ENCODE measurements at regions not wholly inside any gene's neighbourhood (a gene's known extent, or its start where the extent isn't known, plus 50 kb on each side); places are given as distances from the start of the nearest gene placed in this dataset.
"Not testable (repeated sequence)": the region's sequence is repeated elsewhere in the genome, so short reads cannot be mapped to it uniquely, and the experiment has no call there.

DNA sequence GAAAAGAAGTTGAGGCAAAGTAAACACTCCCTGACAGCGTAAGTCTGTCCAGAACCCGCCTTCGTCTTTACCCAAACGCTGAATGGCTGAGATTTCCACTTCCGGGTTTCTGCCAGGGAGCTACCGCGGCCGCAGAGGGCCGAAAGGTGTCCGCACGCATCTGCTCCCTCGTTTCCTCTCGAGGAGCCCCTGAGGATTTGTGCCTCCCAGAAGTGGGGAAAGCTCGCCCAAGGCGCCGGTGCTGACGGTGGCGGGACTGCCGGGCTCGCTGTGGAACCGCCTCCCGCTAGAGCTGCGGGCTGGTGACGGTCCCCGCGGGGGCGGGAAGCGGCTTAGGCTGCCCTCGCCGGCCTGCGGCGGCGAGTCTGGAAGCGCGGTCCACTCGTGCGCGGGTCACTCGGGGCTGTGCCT, 1760.2 kb upstream of the DEFB115 start (continued):
- TF ChIP-seq AEBP2 (tag by site-specific recombination; IDR thresholded peaks at IDR 0.05; ENCODE audit: borderline replicate concordance) = no peak
- TF ChIP-seq, protein P1, sequence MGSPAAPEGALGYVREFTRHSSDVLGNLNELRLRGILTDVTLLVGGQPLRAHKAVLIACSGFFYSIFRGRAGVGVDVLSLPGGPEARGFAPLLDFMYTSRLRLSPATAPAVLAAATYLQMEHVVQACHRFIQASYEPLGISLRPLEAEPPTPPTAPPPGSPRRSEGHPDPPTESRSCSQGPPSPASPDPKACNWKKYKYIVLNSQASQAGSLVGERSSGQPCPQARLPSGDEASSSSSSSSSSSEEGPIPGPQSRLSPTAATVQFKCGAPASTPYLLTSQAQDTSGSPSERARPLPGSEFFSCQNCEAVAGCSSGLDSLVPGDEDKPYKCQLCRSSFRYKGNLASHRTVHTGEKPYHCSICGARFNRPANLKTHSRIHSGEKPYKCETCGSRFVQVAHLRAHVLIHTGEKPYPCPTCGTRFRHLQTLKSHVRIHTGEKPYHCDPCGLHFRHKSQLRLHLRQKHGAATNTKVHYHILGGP (tag by site-specific recombination; IDR thresholded peaks at IDR 0.05) = no peak
- TF ChIP-seq ZFP41 (tag by site-specific recombination; IDR thresholded peaks at IDR 0.05; ENCODE audit: borderline replicate concordance) = no peak
- no peak for TF ChIP-seq ZNF785 (tag by site-specific recombination; IDR thresholded peaks at IDR 0.05)
- TF ChIP-seq, protein P2, sequence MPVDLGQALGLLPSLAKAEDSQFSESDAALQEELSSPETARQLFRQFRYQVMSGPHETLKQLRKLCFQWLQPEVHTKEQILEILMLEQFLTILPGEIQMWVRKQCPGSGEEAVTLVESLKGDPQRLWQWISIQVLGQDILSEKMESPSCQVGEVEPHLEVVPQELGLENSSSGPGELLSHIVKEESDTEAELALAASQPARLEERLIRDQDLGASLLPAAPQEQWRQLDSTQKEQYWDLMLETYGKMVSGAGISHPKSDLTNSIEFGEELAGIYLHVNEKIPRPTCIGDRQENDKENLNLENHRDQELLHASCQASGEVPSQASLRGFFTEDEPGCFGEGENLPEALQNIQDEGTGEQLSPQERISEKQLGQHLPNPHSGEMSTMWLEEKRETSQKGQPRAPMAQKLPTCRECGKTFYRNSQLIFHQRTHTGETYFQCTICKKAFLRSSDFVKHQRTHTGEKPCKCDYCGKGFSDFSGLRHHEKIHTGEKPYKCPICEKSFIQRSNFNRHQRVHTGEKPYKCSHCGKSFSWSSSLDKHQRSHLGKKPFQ (tag by site-specific recombination; IDR thresholded peaks at IDR 0.05) = no peak
- no peak for TF ChIP-seq ZFP69B (tag by site-specific recombination; IDR thresholded peaks at IDR 0.05)

GRCh38 chr20:29497684-29498083, 1759.8 kb upstream of the DEFB115 start:
- H3K9me3 ChIP-seq (ENCODE audit: control insufficient read depth, insufficient read depth, low read depth, low read length); H3K27ac ChIP-seq (ENCODE audit: extremely low read depth, low read depth, low read length); H3K4me3 ChIP-seq (ENCODE audit: low read depth, low read length); H3K4me1 ChIP-seq (ENCODE audit: control insufficient read depth, insufficient read depth, low read length); POLR2A ChIA-PET; H3K36me3 ChIP-seq (ENCODE audit: control insufficient read depth in 2 of 2, insufficient read depth in 1 of 2, low read length in 2 of 2); CTCF ChIA-PET: not testable (repeated sequence)

GRCh38 chr20:29500738-29501137, 1756.7 kb upstream of the DEFB115 start:
- H3K36me3 ChIP-seq (ENCODE audit: control insufficient read depth in 2 of 2, insufficient read depth in 1 of 2, low read length in 2 of 2); H3K27ac ChIP-seq (ENCODE audit: extremely low read depth, low read depth, low read length); POLR2A ChIA-PET; CTCF ChIA-PET; H3K4me3 ChIP-seq (ENCODE audit: low read depth, low read length); H3K9me3 ChIP-seq (ENCODE audit: control insufficient read depth, insufficient read depth, low read depth, low read length); H3K4me1 ChIP-seq (ENCODE audit: control insufficient read depth, insufficient read depth, low read length): not testable (repeated sequence)

GRCh38 chr20:29514634-29515033, 1742.8 kb upstream of the DEFB115 start:
- H3K4me1 ChIP-seq (ENCODE audit: control insufficient read depth, insufficient read depth, low read length); POLR2A ChIA-PET; H3K27ac ChIP-seq (ENCODE audit: extremely low read depth, low read depth, low read length); H3K4me3 ChIP-seq (ENCODE audit: low read depth, low read length); H3K36me3 ChIP-seq (ENCODE audit: control insufficient read depth in 2 of 2, insufficient read depth in 1 of 2, low read length in 2 of 2); H3K9me3 ChIP-seq (ENCODE audit: control insufficient read depth, insufficient read depth, low read depth, low read length); CTCF ChIA-PET: not testable (repeated sequence)

- H3K27ac ChIP-seq (ENCODE audit: extremely low read depth, low read depth, low read length); CTCF ChIA-PET; H3K36me3 ChIP-seq (ENCODE audit: control insufficient read depth in 2 of 2, insufficient read depth in 1 of 2, low read length in 2 of 2); POLR2A ChIA-PET; H3K9me3 ChIP-seq (ENCODE audit: control insufficient read depth, insufficient read depth, low read depth, low read length); H3K4me1 ChIP-seq (ENCODE audit: control insufficient read depth, insufficient read depth, low read length); H3K4me3 ChIP-seq (ENCODE audit: low read depth, low read length): not testable (repeated sequence)
These were observed 1740.6 kb upstream of the DEFB115 start for GRCh38 chr20:29516847-29517246.

GRCh38 chr20:29519610-29520241, 1737.7 kb upstream of the DEFB115 start:
- TF ChIP-seq ZNF654 (tag by site-specific recombination; IDR thresholded peaks at IDR 0.05; ENCODE audit: low read depth) = peak; percentile 37
- H3K9me3 ChIP-seq (ENCODE audit: control insufficient read depth, insufficient read depth, low read depth, low read length); POLR2A ChIA-PET; H3K27ac ChIP-seq (ENCODE audit: extremely low read depth, low read depth, low read length); H3K4me3 ChIP-seq (ENCODE audit: low read depth, low read length); H3K4me1 ChIP-seq (ENCODE audit: control insufficient read depth, insufficient read depth, low read length); H3K36me3 ChIP-seq (ENCODE audit: control insufficient read depth in 2 of 2, insufficient read depth in 1 of 2, low read length in 2 of 2): not testable (repeated sequence)
- CTCF ChIA-PET = interaction anchor here (0.6 to 1.2 kb wide), 4 partner anchors 22 to 287 kb away, joined by 3 to 6 read pairs (median 3); no protein-coding TSS in a partner anchor
